ENCODE measurements at regions not wholly inside any gene's neighbourhood (a gene's known extent, or its start where the extent isn't known, plus 50 kb on each side); places are given as distances from the start of the nearest gene placed in this dataset.

DNA sequence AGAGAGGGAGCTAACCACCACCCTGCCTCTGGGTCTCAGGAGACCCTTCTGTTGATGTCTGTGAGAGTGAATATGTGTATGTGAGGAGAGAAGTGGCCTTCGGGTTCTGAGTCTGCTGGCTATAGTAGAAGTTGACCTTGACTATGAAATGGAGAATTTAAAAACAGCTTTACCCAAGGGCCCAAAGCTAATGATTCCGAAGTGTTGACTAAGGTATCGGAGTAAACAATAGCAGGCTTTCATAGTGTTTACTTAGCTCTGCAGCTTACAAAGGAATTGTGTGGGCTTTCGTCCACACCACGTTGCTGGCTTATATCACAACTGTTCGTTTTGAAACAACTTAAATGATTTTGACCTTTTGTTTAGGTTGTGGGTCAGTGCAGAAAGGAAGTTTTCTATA lies 126.5 kb upstream of the JAG1 start:
- no peak for DNase-seq (ENCODE audit: extremely low read depth, low read depth, low spot score)

DNA sequence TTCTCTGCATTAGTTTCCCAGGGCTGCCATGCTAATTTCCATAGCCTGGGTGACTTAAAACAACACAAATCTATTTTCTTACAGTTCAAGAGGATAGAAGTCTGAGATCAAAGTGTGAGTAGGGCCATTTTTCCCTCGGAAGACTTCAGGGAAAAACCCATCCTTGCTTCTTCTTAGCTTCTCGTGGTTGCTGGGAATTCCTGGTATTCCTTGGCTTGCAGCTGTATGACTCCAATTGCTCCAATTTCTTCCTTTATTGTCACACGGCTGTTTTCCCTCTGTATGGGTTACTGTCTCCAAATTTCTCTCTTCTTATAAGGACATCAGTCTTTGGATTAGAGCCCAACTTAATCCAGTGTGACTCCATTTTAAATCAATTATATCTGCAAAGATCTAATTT lies 128.4 kb upstream of the JAG1 start:
- DNase-seq (ENCODE audit: extremely low read depth, low read depth, low spot score) = no peak

DNA sequence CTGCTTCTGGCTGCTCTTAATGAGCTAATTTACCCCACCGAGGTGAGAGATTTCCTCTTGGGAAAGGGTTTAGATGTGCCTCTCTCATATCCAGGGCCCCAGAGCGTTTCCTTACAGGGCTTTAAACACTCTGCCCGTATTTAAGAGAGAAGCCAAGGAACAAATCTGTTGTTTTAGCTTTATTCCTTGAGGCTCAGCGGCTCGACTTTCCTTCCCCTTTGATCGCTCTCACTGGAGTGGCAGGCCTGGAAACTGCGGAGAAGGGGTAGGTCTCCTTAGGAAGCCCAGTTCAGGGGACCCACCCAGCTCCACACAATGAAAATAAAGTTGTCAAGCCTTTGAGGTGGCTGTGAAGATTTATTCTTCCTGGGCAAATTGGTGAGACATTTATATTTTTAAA lies 132.0 kb upstream of the JAG1 start:
- DNase-seq (ENCODE audit: extremely low read depth, low read depth, low spot score) = no peak

DNA sequence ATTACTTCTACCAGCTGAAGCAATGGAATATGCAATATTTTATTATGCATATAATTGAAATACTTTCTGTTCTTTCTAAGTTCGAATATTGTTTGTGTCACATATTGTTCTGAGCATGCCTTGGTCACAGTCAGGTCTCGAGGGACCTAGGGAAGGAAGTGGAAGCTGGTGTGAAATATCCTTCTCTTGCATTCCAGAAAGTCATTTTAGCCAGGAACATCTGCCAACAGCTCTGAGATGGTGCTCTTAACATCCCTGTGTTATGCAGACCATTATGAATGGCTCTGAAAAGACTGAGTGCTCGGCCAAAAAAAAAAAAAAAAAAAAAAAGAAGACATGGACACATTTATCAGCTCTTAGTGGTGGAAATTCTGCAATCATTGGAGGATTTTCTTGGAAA lies 132.7 kb upstream of the JAG1 start:
- no peak for DNase-seq (ENCODE audit: extremely low read depth, low read depth, low spot score)

DNA sequence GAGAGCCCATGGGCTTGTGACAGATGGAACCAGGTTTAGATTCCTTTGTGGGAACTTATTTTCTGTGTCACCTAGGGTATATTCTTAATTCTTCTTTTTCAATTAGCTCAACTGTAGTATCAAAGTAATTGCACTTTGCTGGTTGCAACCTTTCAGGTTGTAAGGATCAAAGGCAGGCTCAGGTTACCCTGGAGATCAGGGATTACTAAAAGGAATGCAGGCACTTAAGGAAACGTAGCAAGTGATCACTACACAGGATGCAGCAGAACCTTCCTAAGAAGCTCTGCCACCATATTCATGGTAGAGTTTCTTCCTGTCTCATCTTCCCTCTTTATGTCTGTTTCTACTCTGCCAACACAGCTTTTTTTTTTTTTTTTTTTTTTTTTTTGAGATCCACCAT lies 133.2 kb upstream of the JAG1 start:
- no peak for DNase-seq (ENCODE audit: extremely low read depth, low read depth, low spot score)

DNA sequence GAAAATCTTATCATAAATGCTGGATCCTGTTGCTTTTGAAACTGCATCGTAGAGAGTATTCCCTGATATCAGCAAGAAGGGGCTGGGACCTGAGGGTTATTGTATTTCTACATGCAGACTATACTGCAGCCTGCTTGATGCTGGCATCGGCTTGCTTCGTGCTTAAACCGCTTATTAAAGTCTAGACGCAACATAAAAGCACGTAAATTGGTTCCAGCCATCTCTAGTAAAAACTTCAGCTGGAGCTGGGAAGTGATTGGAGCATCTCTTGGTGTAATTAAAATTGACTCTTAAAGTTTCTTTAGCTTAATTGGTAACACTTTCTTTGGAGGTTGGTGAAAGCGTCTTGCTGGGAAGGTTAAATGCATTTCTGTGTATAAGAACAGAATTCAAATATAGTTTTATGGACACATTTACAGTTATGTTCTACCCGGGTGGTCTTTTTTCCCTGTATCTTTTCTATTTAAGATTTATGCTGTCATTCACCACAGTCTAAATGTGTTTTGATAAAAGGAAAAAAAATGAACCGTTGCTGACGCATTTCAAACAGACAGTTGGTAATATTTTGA lies 139.0 kb upstream of the JAG1 start:
- no peak for DNase-seq (ENCODE audit: extremely low read depth, low read depth, low spot score)

DNA sequence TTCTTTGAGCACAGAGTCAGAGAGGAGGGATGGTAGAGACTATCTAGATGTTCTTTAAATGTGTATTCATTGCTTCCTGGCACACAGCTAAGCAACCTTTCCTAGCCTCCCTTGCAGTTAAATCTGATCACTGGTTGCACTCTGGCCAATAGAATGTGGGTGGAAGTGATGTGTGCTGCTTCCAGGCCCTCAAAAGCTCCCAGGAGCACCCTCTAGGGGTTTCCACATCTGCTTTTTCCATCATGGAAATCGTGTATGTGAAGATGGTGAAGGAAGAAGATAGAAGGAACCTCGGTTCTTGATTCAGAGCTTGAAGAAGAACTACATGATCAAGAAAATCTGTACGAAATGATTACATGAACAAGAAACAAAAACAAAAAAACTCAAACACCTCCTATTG lies 149.8 kb upstream of the JAG1 start:
- DNase-seq (ENCODE audit: extremely low read depth, low read depth, low spot score) = no peak

DNA sequence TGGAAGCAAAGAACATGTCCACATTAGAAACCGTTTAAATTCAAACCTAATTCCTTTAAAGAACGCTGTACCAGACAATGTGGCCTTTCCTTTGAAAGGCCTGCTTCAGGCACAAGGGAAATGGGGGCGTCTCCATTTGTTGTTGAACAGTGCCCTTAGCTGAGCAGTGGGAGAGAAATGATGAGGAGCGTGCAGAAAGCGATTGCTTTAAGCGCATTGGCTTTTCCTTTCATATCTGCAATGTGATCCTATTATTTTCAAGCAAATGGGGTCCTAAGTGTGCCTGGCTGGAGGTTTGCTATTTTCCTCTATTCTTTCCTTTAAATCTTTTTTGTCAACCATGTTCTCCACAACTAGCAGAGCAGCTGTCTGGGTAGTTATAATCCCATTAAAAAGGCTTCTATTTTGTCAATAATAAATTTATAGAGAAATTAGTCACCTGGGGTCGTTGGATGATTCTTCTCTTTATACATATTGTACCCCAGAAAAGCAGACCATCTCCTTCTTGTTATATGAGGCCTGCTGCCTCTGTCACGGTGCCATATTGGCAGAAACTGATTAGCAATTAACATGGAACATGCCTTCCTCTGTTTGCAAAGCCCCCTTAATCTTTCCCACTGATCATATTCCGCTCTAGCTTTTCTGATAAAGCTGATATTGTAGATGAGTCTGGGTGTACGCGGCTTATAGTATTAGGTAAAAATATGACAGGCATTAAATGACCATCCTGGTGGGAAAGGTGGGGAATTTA lies 151.1 kb upstream of the JAG1 start:
- DNase-seq (ENCODE audit: extremely low read depth, low read depth, low spot score) = no peak

DNA sequence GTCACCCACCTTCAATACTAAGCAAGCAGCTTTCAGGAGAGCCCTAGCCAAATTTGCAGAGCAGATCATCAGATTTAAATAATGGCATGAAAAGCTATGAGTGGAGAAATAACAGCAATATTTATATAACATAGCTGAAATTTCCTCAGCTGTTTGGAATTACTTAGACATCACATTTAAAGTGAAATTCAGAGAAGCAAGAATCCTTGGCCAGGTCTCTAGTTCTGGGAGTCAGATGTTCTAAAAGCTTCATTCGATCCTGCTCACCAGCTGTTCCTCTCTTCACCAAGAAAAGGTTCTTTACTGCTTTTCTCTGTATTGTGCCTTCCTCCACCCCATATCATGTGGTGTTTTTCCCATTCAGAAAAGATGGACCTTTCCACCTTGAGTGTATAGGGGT lies 152.3 kb upstream of the JAG1 start:
- DNase-seq (ENCODE audit: extremely low read depth, low read depth, low spot score) = no peak

DNA sequence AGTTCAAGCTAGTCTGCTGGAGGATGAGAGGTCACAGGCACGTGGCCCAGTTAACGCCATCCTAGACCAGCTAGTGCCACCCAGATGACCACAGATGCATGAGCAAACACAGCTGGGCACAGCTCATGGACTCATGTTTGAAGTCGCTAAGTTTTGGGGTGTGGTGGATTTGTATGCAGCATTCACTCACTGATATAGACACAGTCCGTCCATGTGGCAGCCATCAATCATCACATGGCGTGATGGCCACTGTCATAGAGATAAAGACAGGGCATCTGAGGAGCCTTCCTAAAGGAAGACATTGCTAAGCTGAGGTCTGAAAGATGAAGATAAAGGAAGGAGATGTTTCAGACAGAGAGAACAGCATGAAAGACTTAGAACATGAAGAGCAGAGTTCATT lies 154.4 kb upstream of the JAG1 start:
- DNase-seq (ENCODE audit: extremely low read depth, low read depth, low spot score) = no peak

DNA sequence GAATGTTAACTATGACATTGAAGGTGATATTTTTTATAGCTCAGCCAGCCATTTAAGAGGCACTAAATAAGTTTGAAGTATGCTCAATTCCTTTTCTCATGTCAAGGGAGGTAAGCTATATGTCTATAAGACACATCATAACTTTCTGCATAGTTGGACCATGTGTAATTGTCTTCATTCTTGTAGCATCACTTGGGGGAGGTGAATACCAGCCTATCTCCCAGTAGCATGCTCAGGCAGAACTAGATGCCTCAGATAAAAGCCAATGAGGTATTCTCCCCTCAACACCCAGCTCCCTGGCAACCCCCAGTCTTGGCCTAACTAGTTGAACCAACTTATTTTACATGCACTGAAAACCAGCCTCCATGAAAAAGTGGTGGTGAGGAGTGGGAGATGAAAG lies 158.3 kb upstream of the JAG1 start:
- DNase-seq (ENCODE audit: extremely low read depth, low read depth, low spot score) = no peak

DNA sequence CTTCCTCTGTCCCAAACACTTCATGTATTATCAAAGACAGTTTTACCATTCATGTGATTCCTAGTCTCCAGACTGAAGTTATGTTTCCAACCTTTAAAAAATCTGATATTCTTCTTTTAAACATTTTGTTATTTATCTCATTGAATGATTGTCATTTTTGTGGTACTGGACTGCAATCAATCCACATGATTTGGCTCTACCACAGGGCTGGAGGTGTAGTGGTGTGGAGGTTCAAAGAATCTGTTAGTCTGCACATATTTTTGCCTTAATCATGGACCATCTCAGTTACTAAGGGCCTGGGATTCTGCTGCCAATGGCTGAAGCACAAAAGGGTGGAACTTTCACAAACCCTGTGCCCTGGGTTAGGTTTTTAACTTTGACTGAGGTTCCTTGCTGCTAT lies 164.1 kb upstream of the JAG1 start:
- DNase-seq (ENCODE audit: extremely low read depth, low read depth, low spot score) = no peak

DNA sequence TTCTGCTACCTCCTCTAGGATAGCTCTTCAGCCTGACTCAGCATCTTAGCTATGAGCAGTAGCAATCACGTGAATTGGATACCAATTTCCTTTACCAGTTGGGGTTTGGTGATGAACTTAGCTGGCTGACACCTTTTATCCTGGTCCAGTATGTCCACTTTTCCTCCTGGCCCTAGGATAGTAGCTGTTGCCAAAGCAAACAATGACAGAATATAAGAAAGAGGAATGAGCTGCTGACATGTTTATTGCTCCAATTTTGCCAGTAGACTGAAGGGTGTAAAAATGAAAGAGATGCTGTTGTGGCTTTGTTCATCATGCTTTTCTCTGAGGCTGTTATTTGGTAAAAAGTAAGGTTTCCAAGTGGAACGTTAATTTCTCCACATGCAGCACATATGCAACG lies 168.3 kb upstream of the JAG1 start:
- no peak for DNase-seq (ENCODE audit: extremely low read depth, low read depth, low spot score)

DNA sequence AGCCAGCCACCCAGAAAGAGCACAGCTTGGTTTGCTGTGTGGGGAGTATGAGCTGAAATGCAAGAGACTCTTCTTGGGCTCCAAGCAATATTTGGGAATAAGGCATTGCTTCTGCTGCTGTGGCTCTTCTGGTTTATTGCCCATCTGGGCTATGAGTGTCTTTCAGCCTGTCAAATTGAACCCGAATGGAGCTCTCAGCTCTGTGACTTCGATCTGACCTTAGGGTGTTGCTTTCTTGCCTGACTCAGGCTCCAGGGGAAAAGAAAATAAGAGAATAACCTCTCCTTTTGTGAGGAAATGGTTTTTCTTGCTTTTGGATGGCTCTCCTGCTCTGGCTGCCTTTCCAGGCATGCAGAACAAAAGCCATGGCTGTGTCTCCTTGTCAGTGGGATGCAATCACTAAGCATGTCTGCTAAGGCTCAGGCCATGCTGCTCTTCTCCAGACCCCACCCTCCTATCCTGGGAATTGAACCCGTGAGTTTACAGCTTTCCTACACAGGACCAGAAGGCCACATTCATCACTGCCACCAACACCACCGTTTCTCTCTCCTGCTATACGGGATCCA lies 169.4 kb upstream of the JAG1 start:
- DNase-seq (ENCODE audit: extremely low read depth, low read depth, low spot score) = no peak

DNA sequence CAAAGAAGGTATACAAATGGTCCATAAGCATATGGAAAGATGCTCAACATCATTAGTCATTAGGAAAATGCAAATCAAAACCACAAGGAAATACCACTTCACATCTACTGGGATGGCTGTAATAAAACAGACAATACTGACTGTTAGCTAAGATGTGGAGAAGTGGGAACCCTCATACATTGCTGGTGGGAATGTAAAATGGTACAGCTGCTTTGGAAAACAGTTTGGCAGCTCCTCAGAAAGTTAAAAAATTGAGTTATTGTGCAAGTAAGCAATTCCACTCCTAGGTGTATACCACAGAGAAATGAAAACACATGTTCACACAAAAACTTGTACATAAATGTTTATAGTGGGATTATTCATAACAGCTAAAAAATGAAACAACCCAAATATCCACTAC lies 173.0 kb upstream of the JAG1 start:
- no peak for DNase-seq (ENCODE audit: extremely low read depth, low read depth, low spot score)

DNA sequence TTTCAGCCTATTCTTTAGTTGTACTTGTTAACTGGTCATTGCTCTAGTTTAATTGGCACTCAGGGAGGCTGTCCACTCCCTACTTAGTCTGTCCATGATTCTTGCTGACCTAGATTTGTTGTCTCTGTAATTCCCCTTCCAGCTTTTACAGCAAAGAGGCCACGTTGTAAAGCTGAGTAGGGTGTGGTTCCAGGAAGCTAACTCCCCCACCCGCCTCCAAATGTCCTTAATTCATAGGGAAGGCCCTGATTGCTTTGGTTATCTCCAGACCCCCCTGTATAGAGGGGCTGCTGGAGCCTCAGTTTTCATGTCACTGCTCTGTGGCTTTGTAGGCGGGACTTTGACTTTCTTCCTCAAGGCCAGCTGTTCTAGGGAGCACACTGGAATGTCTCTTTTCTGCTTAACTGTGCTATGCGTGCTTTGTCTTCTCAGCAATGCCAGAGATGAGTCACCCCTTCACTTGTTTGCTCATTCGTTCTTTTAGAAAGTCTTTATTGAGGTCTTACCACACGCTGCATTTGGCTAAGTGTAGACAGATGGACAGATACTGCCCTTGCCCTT lies 175.1 kb upstream of the JAG1 start:
- DNase-seq (ENCODE audit: extremely low read depth, low read depth, low spot score) = no peak

DNA sequence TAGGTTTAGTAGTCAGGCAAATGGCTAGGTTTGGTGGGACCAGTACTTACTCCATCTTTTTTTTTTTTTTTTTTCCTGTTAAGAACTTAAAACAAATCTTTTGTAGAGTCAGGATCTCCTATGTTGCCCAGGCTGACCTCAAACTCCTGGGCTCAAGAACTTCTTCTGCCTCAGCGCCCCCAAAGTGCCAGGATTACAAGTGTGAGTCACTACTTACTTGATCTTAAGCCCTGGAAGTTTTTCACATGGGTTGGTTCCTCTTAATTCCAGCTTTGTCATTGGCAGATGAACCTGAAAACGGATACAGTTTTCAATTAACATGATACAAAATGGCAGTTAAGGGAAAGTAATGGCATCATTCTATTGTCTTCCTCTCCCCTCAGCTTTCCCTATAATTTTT lies 179.4 kb upstream of the JAG1 start:
- DNase-seq (ENCODE audit: extremely low read depth, low read depth, low spot score) = no peak

DNA sequence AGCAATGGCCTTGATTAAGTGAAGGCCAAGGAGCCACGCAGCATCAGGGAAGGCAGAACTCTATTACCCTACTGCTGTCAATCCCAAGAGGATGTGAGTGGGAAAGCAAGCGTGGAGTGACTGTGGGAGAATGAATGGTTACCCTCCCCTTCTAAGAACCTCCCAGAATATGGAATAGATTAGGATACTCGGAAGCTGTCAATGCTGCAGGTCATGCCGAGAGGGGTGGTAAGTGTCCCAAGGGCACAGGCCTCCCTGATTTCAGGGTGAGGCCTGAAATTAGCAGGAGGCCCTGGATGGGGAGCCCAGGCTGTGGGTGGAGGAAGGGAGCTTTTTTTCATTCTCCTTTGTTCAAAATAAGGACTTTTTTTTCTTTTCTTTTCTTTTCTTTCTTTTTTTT lies 179.9 kb upstream of the JAG1 start:
- no peak for DNase-seq (ENCODE audit: extremely low read depth, low read depth, low spot score)

DNA sequence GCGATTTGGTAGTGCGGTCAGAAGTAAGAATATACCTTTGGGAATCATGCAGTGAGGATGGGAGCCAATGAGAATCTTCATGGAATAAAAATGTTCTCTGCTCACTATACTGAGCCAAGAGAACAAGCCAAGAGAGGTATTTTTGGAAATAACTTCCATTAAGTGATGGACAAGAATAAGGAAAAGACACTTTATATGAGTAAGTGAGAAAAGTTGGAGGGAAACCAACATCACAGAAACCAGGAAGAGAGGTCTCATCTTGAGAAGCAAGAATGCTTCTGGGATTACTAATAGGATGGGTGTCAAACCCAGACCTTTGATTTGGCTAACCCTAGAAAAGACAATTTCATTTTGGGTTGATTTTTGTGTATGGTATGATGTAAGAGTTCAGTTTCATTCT lies 181.2 kb upstream of the JAG1 start:
- DNase-seq (ENCODE audit: extremely low read depth, low read depth, low spot score) = no peak

DNA sequence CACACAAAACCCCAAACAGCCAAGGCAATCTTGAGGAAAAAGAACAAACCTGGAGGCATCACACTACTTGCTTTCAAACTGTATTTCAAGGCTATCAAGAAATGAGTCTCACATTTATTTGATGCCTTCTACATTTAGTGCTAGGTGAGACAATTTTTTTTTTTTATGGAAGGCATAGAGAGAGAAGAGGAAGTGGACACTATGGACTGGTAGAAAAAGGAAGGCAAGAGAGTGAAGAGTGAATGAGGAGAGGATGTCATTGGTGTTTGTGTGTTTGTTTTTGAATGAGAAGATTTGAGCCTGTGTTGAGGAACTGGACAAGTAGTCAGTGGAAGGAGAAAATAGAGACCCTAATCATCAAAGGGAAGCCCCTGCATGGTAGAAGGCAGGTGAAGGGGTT lies 182.0 kb upstream of the JAG1 start:
- no peak for DNase-seq (ENCODE audit: extremely low read depth, low read depth, low spot score)

DNA sequence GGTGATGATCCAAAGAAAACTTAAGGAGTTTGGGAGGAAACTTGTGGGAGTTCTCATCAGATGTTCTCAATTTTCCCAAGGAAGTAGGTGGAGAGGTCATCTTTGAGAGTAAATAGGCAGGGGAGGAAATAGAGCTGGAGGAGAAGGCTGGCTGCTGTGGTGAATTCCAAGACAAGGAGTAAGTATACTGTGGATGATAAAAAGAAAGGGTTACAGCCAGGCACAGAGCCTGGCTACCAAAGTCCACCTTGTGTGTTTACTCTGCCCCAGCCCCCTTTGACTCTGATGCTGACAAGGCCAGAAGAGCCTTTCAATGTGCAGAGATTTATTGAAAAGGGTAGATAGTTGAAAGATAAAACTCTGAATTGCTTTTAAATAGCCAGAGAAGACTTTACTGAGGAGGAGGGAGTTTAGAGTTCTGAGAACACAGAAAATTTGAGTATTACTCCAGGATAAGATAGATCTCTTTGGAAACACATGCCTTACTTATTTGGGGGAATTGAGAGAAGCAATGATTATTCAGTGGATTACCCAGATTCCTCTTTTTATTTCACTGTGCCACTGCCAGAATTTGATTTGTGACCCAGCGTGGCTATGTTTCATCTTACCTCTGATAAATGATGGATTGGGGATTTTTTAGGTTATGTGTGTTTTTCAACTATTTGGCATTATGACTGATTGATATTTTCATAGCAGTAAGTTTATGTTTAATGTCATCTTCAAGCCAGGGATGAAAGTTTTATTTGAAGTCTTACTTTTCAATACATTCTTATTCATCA lies 182.6 kb upstream of the JAG1 start:
- DNase-seq (ENCODE audit: extremely low read depth, low read depth, low spot score) = no peak
